Activated CD4-positive, alpha-beta T cell treated with anti-CD3 and anti-CD28 coated beads for 36 hours (primary cell): ENCODE measurements at regions not wholly inside any gene's neighbourhood (a gene's known extent, or its start where the extent isn't known, plus 50 kb on each side); places are given as distances from the start of the nearest gene placed in this dataset.

Experiments
- ATAC-seq: fragments of 200-7000 bp; cut with Tn5 transposase; one replicate; pipeline ENCODE4 v1.10.0; 2021; ENCODE audit warnings: mild to moderate bottlenecking, moderate library complexity
- CTCF ChIA-PET: fragments of 350-600 bp; sonication (Branson Sonifier 250); formaldehyde crosslinking; loops from one replicate; lab custom pipeline; 2021; ENCODE audit warnings: antibody characterized with exemption; lab: Charles Lee
- POLR2A ChIA-PET: fragments of 350-600 bp; sonication (Branson Sonifier 250); formaldehyde crosslinking; loops from one replicate; lab custom pipeline; 2021; ENCODE audit warnings: antibody characterized with exemption, inconsistent platforms; lab: Charles Lee
- DNase-seq: peaks from one replicate; pipeline ENCODE4 v3.0.0-alpha.2; 2020
- H3K27ac Mint-ChIP-seq: one replicate; pipeline ENCODE4 v1.8.0; 2021; ENCODE audit warnings: mixed read lengths
- H3K27me3 Mint-ChIP-seq: one replicate; pipeline ENCODE4 v1.8.0; 2021; ENCODE audit warnings: mixed read lengths
- H3K36me3 Mint-ChIP-seq: one replicate; pipeline ENCODE4 v1.8.0; 2021; ENCODE audit warnings: low read depth, mixed read lengths
- H3K4me1 Mint-ChIP-seq: one replicate; pipeline ENCODE4 v1.8.0; 2021; ENCODE audit warnings: mixed read lengths
- H3K4me3 Mint-ChIP-seq: one replicate; pipeline ENCODE4 v1.8.0; 2021; ENCODE audit warnings: mild to moderate bottlenecking, moderate library complexity, mixed read lengths
- H3K9me3 Mint-ChIP-seq: one replicate; pipeline ENCODE4 v1.8.0; 2021; ENCODE audit warnings: low read depth, mixed read lengths
- intact Hi-C, 2 experiments: fragments of 100-400 bp; cut with DNase I in 1 of 2; cut with micrococcal nuclease in 1 of 2; formaldehyde crosslinking; loops; one replicate each; pipeline versions ENCODE4 v1.14.2 to v1.15.1; 2022 to 2024; cut with DNase I, micrococcal nuclease

DNA sequence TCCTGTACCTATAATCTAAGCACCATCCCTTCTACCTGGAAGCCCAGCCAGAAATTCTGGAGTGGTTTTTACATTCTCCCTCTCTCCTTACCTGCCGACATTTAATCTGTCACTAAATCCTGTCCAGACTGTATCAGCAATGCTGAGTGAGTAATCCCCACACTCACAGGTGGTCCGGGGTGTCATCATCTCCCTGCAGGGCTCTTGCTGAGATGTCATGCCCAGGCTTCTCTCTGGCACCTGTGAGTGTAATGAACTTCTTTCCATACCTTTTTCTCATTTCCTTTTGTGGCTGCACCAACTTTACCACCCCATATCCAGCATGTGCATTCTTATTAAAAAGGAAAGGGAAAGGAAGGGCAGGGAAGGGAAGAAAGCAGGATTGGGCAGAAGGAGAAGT, 355.2 kb downstream of the CCSER2 start:
- Mint-ChIP-seq H3K36me3 (no peaks in the 10 kb centered on the region), H3K27me3 (peaks cover 1% of the 10 kb centered on the region), H3K4me1 (no peaks in the 10 kb centered on the region), H3K9me3 (no peaks in the 10 kb centered on the region), H3K4me3 (no peak overlapping the region), H3K27ac (no peak overlapping the region)
- POLR2A ChIA-PET = no interaction called here
- intact Hi-C loops = no loop called here
- DNase-seq (no peak), ATAC-seq (no peak)
- CTCF ChIA-PET = interaction anchor here (0.6 kb wide), 1 partner anchor 45 kb away, joined by 4 read pairs; no protein-coding TSS in a partner anchor

DNA sequence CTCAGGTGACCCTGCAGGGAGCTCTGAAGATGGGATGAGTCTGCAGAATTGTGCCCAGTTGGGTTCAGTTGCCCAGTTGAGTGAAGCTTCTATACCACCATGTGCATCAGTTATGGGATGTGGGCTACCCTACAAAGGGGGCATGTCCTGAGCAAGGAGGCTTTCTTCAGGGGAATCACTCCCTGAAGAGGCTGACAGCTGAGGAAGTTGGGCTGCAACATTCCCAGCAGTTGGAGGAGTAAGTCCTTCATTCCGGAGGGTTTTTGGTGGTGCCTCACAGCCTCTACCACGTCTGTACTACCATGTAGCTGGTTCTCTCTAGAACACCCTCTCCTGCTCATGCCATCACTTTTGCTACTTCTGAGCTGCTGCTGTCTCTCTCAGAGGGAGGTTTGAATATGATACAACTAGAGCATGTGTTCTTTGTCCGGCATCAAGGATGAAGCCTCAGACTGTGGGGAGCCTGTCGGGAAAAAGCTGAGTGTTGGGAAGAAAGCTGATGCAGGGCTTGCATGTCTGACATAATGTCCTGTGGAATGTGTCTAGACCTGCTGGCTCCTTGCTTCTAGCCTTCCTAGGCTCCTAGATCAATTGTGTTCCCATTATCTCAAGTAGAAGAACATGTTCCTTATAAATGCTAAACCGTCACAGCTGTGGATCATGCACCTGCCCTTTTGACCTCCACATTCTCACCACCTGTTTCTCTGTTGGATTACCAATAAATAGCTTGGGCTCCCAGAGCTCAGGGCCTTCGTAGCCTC, 355.8 kb downstream of the CCSER2 start:
- CTCF ChIA-PET = no interaction called here
- no peak overlapping the region for H3K4me3 Mint-ChIP-seq
- no peaks in the 10 kb centered on the region for H3K9me3 Mint-ChIP-seq
- H3K36me3 Mint-ChIP-seq = no peaks in the 10 kb centered on the region
- POLR2A ChIA-PET = no interaction called here
- no peak for DNase-seq
- intact Hi-C loops = no loop called here
- no peaks in the 10 kb centered on the region for H3K4me1 Mint-ChIP-seq
- peaks cover 1% of the 10 kb centered on the region for H3K27me3 Mint-ChIP-seq
- no peak for ATAC-seq
- no peak overlapping the region for H3K27ac Mint-ChIP-seq

DNA sequence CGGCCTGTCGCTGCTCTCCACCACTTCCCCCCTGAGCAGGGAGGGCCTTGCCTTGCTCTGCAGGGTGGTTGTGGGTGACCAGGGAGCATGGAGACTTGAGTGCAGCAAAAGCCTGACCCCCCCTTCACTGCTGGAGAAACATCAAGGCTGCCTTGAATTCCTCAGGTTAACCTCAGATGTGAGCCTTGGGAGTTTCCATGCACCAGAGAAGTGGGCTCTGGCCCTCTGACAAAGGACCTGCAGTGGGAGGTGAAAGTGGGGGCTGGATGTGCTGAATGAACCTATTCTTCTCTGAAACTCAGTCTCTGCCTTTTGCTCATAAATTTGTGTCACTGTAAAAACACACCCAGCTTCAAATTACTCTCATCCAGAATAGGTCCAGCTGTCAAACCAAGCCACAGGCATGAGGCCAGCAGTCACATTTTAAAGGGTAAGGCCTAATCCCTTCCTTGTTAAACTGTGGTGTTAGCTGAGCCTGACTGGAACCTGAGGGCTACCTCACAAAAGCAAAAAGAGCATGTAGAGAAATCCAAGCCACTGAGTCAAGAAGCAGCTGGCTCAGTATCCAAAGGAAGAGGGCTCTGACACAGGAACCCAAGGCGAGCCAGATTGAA, 356.8 kb downstream of the CCSER2 start:
- intact Hi-C loops = no loop called here
- no peaks in the 10 kb centered on the region for H3K36me3 Mint-ChIP-seq
- H3K4me3 Mint-ChIP-seq = no peak overlapping the region
- ChIA-PET POLR2A (no interaction called here), CTCF (no interaction called here)
- ATAC-seq = no peak
- no peak for DNase-seq
- no peaks in the 10 kb centered on the region for H3K9me3 Mint-ChIP-seq
- H3K4me1 Mint-ChIP-seq = no peaks in the 10 kb centered on the region
- no peak overlapping the region for H3K27ac Mint-ChIP-seq
- H3K27me3 Mint-ChIP-seq = peaks cover 1% of the 10 kb centered on the region

DNA sequence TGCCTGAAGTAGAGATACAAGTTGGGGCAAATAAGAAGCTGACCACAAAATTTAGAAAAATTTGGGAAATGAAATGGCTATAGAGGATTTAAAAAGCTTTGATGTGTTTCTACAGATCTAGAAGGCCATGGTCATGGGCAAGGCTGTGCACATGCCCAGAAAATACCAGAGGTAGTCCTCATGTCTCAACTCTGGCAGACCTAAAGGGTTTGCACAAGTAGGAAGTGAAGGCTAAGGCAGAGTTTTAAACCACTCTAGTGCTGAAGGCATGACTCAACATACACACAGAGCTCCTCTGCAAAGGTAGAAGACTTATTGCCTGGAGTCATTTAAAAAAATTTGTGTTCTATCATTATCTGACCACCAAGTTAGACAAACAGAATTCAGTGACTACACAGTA, 364.6 kb downstream of the CCSER2 start:
- ATAC-seq (no peak), DNase-seq (no peak)
- POLR2A ChIA-PET = no interaction called here
- Mint-ChIP-seq H3K27me3 (peaks cover 2% of the 10 kb centered on the region), H3K9me3 (no peaks in the 10 kb centered on the region), H3K27ac (no peak overlapping the region), H3K4me3 (no peak overlapping the region), H3K4me1 (no peaks in the 10 kb centered on the region), H3K36me3 (no peaks in the 10 kb centered on the region)
- intact Hi-C loops = no loop called here
- CTCF ChIA-PET = interaction anchor here (1.3 kb wide), 1 partner anchor 19 kb away, joined by 3 read pairs; no protein-coding TSS in a partner anchor

DNA sequence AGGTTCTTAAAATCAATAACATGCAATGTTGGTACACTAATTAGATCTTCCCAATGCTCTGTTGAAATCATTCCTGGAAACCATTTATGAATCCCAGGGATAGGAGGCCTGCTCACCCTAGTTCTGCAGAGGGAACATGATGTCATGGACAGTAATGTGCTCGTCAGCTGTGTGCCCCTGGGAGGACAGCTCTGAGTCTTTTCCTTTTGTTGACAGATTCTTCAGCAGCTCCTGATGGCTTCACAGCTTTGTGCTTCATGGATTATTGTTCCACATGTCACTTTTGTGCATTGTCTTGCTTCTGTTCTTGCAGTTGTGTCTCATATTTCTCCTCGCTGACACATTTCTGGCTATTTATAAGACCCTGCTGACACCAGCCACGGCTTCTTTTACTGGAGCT, 367.5 kb downstream of the CCSER2 start:
- Mint-ChIP-seq H3K9me3 (no peaks in the 10 kb centered on the region), H3K4me1 (no peaks in the 10 kb centered on the region), H3K27me3 (peaks cover 2% of the 10 kb centered on the region), H3K36me3 (no peaks in the 10 kb centered on the region), H3K27ac (no peak overlapping the region), H3K4me3 (no peak overlapping the region)
- ChIA-PET CTCF (no interaction called here), POLR2A (no interaction called here)
- ATAC-seq (no peak), DNase-seq (no peak)
- intact Hi-C loops = no loop called here

DNA sequence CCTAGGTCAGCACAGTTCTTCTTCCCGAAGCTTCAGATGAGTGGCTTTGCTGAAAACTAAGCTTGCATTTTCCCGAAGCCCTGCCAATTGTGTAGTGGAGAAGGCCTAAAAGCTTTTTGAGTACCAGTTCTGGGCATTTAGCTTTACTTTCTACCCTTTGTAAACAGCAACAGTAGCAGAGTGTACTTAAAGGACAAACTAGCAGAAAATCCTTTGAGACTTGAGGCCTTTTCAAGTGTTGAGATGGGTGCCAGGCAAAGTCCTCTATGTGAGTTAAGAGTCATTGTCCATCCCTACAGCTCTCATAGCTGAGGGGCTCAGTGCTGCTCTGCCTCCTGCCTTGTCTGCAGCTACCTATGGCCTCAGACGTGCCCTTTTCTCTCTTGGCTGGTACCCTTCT, 368.2 kb downstream of the CCSER2 start:
- intact Hi-C loops = no loop called here
- Mint-ChIP-seq H3K27me3 (peaks cover 2% of the 10 kb centered on the region), H3K36me3 (no peaks in the 10 kb centered on the region), H3K9me3 (no peaks in the 10 kb centered on the region), H3K4me1 (no peaks in the 10 kb centered on the region), H3K4me3 (no peak overlapping the region), H3K27ac (no peak overlapping the region)
- POLR2A ChIA-PET = no interaction called here
- DNase-seq (no peak), ATAC-seq (no peak)
- CTCF ChIA-PET = no interaction called here

DNA sequence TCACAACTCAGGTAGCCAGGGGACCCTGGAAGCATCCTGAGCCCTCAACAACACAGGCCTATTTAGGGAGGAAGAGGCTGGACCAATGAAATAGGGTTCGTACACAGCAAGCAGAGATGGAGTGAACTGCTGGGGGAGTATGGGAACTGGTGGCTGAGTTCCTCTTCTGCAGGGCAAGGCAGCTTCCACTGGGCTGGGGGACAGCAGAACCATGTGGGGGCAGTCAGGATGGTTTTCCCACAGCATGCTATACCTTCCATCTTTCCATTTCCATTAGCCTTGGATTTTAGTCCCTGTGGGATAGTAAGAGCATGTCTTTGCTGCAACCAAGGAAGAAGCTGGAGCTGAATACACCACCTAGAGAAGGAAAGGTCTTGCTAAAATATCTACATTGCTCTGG, 370.6 kb downstream of the CCSER2 start:
- Mint-ChIP-seq H3K27ac (no peak overlapping the region), H3K4me1 (no peaks in the 10 kb centered on the region), H3K27me3 (no peaks in the 10 kb centered on the region), H3K36me3 (no peaks in the 10 kb centered on the region), H3K9me3 (no peaks in the 10 kb centered on the region), H3K4me3 (no peak overlapping the region)
- ChIA-PET POLR2A (no interaction called here), CTCF (interaction anchor here (0.5 kb wide), 1 partner anchor 101 kb away, joined by 4 read pairs; no protein-coding TSS in a partner anchor)
- DNase-seq (no peak), ATAC-seq (no peak)
- intact Hi-C loops = no loop called here

DNA sequence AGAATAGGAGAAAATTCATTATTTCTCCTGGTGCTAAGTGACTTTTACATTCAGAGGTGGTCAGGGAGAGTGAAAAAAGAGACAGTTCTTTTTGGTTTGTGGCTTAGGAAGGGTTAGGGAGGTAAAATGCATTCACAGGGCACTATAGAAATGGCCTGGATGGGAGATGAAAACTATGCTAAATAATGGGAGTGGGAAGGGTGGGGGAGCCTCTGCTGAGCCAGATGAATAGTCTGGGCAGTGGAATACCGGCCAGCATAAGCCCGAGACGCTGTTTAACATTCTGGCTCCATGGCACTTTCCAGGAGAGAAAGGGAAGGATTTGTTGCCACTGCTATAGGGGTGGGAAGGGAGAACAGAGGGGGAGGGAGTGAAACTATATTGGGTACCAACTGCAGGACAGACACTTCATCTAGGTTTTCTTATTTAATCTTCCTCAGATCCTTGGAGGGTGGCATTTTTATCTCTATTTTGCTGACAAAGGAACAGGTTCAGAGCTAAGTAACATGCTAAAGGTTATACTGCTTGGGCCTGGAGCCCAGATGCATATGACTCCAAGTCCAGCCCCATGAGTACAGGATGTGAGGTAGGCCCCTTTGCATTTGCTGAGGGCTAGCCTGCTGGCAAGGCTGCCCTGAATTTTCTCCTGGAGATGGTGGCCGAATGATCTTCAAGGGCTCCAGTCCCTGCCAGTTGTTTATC, 372.4 kb downstream of the CCSER2 start:
- H3K4me3 Mint-ChIP-seq = no peak overlapping the region
- H3K27ac Mint-ChIP-seq = no peak overlapping the region
- no peak for ATAC-seq
- no peaks in the 10 kb centered on the region for H3K4me1 Mint-ChIP-seq
- no peaks in the 10 kb centered on the region for H3K27me3 Mint-ChIP-seq
- DNase-seq = no peak
- no peaks in the 10 kb centered on the region for H3K36me3 Mint-ChIP-seq
- POLR2A ChIA-PET = no interaction called here
- H3K9me3 Mint-ChIP-seq = no peaks in the 10 kb centered on the region
- intact Hi-C loops = no loop called here
- CTCF ChIA-PET = no interaction called here

DNA sequence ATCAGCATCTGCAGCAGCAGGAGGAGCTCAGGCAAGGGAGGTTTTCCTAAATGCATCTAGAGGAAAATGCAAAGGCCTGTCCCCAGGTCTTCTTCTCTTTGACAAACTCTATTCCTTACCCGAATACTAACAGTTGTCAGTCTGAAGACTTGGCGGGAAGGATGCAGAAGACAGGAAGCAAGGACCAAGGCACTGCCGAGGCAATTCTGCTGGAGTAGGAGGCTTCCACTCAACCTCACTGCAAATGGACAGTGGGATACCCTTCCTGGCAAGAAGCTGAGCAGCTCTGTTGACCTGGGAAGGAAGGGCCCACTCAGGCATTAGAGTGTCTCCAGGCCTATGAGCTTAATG, 373.0 kb downstream of the CCSER2 start:
- ChIA-PET POLR2A (no interaction called here), CTCF (no interaction called here)
- no peak overlapping the region for H3K27ac Mint-ChIP-seq
- H3K9me3 Mint-ChIP-seq = no peaks in the 10 kb centered on the region
- no peaks in the 10 kb centered on the region for H3K27me3 Mint-ChIP-seq
- no peak overlapping the region for H3K4me3 Mint-ChIP-seq
- ATAC-seq (no peak), DNase-seq (no peak)
- no peaks in the 10 kb centered on the region for H3K4me1 Mint-ChIP-seq
- intact Hi-C loops = no loop called here
- no peaks in the 10 kb centered on the region for H3K36me3 Mint-ChIP-seq

DNA sequence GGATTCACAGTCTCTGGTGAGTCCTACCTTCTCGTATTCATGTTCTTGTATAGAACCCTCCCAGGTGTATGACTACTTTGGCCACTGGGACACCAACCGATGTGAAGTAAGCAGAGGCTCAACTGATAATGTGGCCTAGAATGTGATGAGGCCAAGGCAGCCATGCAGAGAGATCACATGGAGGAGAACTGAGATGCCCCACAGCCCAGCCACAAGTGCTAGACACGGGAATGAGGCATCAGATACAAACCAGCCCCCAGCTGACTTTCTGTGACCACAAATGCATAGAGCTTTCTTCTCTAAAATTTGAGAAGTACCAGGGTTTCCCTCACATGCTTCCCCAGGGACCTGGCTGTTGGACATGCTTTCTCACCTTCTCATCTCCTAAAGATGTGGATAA, 375.7 kb downstream of the CCSER2 start:
- H3K27me3 Mint-ChIP-seq = no peaks in the 10 kb centered on the region
- H3K36me3 Mint-ChIP-seq = no peaks in the 10 kb centered on the region
- intact Hi-C loops = no loop called here
- no peaks in the 10 kb centered on the region for H3K9me3 Mint-ChIP-seq
- ATAC-seq = no peak
- H3K4me1 Mint-ChIP-seq = no peaks in the 10 kb centered on the region
- ChIA-PET CTCF (no interaction called here), POLR2A (no interaction called here)
- H3K27ac Mint-ChIP-seq = no peak overlapping the region
- H3K4me3 Mint-ChIP-seq = no peak overlapping the region
- no peak for DNase-seq

DNA sequence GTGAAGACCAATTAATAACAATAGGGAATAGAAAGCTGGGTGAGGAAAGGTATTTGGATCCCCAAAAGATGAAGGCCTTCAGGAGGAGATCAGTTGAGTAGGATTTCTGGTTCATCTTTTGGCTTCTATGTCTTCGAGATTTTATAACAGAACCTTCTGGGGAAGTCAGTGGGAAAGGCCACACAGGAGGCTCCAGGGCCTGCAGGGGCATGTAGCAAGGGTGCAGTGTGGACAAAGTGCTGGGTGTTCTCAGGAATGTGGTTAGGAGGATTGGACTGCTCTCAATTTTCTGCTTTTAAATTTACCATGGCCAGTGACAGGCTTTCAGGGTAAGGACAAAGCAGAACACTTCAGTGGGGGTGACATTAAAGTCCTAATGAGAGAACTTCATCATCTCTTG, 378.0 kb downstream of the CCSER2 start:
- Mint-ChIP-seq H3K36me3 (no peaks in the 10 kb centered on the region), H3K27me3 (peaks cover 3% of the 10 kb centered on the region), H3K9me3 (no peaks in the 10 kb centered on the region), H3K4me1 (no peaks in the 10 kb centered on the region), H3K4me3 (no peak overlapping the region), H3K27ac (no peak overlapping the region)
- DNase-seq = no peak
- intact Hi-C loops = no loop called here
- no peak for ATAC-seq
- ChIA-PET CTCF (no interaction called here), POLR2A (no interaction called here)

DNA sequence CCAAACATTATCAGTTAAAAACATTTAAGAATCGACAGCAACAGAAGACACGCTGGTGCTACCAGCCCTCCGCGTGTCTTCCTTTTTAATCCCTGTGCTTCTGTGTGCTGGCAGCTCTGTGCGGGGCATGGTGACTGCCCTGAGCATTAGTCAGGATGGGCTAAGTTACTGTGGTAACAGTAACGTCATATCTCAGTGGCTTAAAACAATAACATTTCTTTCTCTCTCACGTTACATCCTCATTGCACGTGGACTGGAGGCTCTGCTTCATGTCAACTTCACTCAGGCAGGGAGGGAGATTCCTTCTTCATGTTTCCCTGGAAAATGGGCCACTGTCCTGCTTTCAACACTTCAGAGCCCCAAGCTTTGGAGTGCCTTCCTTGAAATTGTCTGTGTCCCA, 378.5 kb downstream of the CCSER2 start:
- ATAC-seq (no peak), DNase-seq (no peak)
- POLR2A ChIA-PET = no interaction called here
- CTCF ChIA-PET = no interaction called here
- no peak overlapping the region for H3K27ac Mint-ChIP-seq
- no peak overlapping the region for H3K4me3 Mint-ChIP-seq
- H3K9me3 Mint-ChIP-seq = no peaks in the 10 kb centered on the region
- peaks cover 4% of the 10 kb centered on the region for H3K27me3 Mint-ChIP-seq
- intact Hi-C loops = no loop called here
- no peaks in the 10 kb centered on the region for H3K4me1 Mint-ChIP-seq
- no peaks in the 10 kb centered on the region for H3K36me3 Mint-ChIP-seq
